ENCODE measurements at regions not wholly inside any gene's neighbourhood (a gene's known extent, or its start where the extent isn't known, plus 50 kb on each side); places are given as distances from the start of the nearest gene placed in this dataset.

GRCh38 chr6:146865756-146866379 lies 267.1 kb downstream of the ADGB start:
- peaks cover 5% of the 10 kb centered on the region for H3K27me3 Mint-ChIP-seq
- DNase-seq, result no peak
- no peaks in the 10 kb centered on the region for H3K9me3 Mint-ChIP-seq
- ChIA-PET POLR2A (no interaction called here), CTCF (interaction anchor here (1.0 kb wide), 1 partner anchor 8 kb away, joined by 3 read pairs; no protein-coding TSS in a partner anchor)
- H3K27ac Mint-ChIP-seq, result no peak overlapping the region
- H3K36me3 Mint-ChIP-seq (ENCODE audit: low read depth), result no peaks in the 10 kb centered on the region
- H3K4me1 Mint-ChIP-seq, result no peaks in the 10 kb centered on the region
- no peak overlapping the region for H3K4me3 Mint-ChIP-seq

DNA sequence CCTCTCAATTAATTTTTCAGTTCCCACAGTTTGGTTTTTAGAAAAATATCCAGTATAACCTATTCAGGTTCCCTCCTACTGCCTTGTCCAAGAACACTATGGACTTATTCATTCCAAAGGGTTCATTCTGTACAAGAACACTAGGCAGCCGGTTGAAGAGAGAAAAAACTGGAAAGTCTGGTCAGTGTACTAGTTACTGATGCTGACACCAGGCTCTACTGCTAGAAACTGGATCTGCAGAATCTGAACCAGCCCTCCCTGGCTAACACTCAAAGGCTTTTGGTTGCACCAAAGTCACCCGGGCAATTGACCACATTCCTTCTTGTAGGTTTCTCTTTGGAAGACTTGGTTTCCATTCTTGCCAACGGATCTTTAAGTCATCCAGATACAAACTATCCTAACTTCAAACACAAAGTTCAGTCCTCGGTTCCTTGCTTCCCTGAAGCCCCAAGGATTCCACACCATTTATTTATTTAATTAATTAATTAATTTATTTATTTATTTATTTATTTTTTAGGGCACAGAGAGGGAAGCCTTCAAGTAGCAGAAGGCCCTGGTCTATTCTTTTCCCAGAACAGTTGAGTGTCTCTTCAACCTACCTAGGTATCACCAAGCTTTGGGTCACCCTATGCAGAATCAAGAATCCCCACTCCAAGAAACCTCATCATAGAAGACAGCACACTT lies 268.1 kb downstream of the ADGB start:
- no peak overlapping the region for H3K4me3 Mint-ChIP-seq
- POLR2A ChIA-PET, result no interaction called here
- H3K27ac Mint-ChIP-seq, result no peak overlapping the region
- peaks cover 2% of the 10 kb centered on the region for H3K27me3 Mint-ChIP-seq
- no peak for DNase-seq
- no peaks in the 10 kb centered on the region for H3K36me3 Mint-ChIP-seq (ENCODE audit: low read depth)
- CTCF ChIA-PET, result no interaction called here
- H3K9me3 Mint-ChIP-seq, result no peaks in the 10 kb centered on the region
- H3K4me1 Mint-ChIP-seq, result no peaks in the 10 kb centered on the region

- H3K4me1 Mint-ChIP-seq, result no peaks in the 10 kb centered on the region
- no peaks in the 10 kb centered on the region for H3K36me3 Mint-ChIP-seq (ENCODE audit: low read depth)
- no peak overlapping the region for H3K4me3 Mint-ChIP-seq
- H3K9me3 Mint-ChIP-seq, result no peaks in the 10 kb centered on the region
- no peak overlapping the region for H3K27ac Mint-ChIP-seq
- POLR2A ChIA-PET, result no interaction called here
- CTCF ChIA-PET, result no interaction called here
- H3K27me3 Mint-ChIP-seq, result peaks cover 2% of the 10 kb centered on the region
- no peak for DNase-seq
Measured at GRCh38 chr6:146868671-146869209, 270.0 kb downstream of the ADGB start.

DNA sequence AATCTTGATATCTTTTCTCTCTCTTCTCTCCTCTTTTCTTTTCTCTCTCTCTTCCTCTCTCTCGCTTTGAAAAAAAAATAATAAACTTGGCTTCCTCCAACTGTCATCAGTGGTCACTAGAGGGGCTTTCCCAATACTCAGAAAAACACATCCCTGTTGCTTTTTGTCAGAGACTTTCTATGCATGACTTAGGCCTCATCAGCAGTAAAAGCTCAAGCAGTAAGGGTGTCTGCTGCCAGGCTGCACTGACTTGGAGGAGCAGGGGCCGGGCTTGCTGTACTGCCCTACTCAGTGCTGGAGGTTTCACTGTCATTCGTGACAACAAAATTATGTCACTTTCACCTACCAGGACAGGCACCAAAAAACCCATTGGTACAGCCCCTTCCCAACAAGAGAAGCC lies 272.0 kb downstream of the ADGB start:
- Mint-ChIP-seq H3K4me1 (no peaks in the 10 kb centered on the region), H3K27me3 (no peaks in the 10 kb centered on the region), H3K4me3 (no peak overlapping the region), H3K9me3 (no peaks in the 10 kb centered on the region), H3K36me3 (ENCODE audit: low read depth) (no peaks in the 10 kb centered on the region), H3K27ac (no peak overlapping the region)
- CTCF ChIA-PET, result no interaction called here
- DNase-seq, result no peak
- POLR2A ChIA-PET, result no interaction called here

DNA sequence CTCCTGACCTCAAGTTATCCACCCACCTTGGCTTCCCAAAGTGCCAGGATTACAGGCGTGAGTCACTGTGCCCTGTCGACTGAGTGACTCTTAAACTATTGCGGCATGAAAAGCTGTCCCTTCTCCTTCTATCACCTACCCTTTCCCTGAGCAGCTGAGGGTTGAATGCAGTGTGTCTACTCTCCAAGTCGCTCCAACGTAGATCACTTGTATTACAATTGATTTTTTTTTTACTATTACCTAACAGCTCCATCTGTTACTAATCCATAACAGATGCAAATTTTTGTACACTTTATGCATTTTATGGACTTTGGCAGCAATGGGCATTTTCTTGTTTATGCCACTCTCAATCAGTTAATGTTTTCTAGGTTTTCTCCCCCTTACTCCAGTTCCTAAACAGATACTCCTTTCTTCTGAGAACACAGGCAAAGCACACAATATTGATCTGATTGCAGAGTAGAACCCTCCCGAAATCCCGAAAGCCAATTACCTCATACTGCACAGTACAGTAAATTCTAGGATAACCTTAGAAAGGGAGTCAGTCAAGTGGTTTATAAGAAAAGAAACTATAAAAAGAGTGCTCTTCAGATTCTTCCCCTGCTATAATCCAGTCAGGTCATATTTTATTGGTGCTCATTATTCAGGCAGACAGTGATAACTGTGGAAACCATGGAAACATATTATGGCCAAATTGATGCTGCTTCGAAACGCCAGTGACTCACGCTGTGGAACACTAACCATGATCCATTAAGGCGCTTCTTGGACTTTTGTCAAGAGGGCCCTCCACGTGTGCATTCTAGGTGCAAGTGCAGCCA lies 273.0 kb downstream of the ADGB start:
- H3K27me3 Mint-ChIP-seq, result no peaks in the 10 kb centered on the region
- DNase-seq, result no peak
- H3K27ac Mint-ChIP-seq, result no peak overlapping the region
- H3K9me3 Mint-ChIP-seq, result no peaks in the 10 kb centered on the region
- no peak overlapping the region for H3K4me3 Mint-ChIP-seq
- CTCF ChIA-PET, result no interaction called here
- no peaks in the 10 kb centered on the region for H3K36me3 Mint-ChIP-seq (ENCODE audit: low read depth)
- POLR2A ChIA-PET, result no interaction called here
- peaks cover 7% of the 10 kb centered on the region for H3K4me1 Mint-ChIP-seq

- Mint-ChIP-seq H3K4me1 (peaks cover 8% of the 10 kb centered on the region), H3K9me3 (no peaks in the 10 kb centered on the region), H3K4me3 (no peak overlapping the region), H3K27me3 (no peaks in the 10 kb centered on the region), H3K27ac (no peak overlapping the region), H3K36me3 (ENCODE audit: low read depth) (no peaks in the 10 kb centered on the region)
- CTCF ChIA-PET, result no interaction called here
- DNase-seq, result no peak
- POLR2A ChIA-PET, result no interaction called here
Measured at GRCh38 chr6:146872426-146872785, 273.6 kb downstream of the ADGB start.

- H3K27me3 Mint-ChIP-seq, result no peaks in the 10 kb centered on the region
- no peak overlapping the region for H3K4me3 Mint-ChIP-seq
- H3K36me3 Mint-ChIP-seq (ENCODE audit: low read depth), result no peaks in the 10 kb centered on the region
- ChIA-PET CTCF (no interaction called here), POLR2A (no interaction called here)
- DNase-seq, result no peak
- H3K4me1 Mint-ChIP-seq, result peaks cover 8% of the 10 kb centered on the region
- no peak overlapping the region for H3K27ac Mint-ChIP-seq
- H3K9me3 Mint-ChIP-seq, result no peaks in the 10 kb centered on the region
Measured at GRCh38 chr6:146874278-146875018, 275.7 kb downstream of the ADGB start.

- H3K27ac Mint-ChIP-seq, result no peak overlapping the region
- POLR2A ChIA-PET, result no interaction called here
- CTCF ChIA-PET, result no interaction called here
Measured at GRCh38 chr6:146875927-146876270, 277.1 kb downstream of the ADGB start.

DNA sequence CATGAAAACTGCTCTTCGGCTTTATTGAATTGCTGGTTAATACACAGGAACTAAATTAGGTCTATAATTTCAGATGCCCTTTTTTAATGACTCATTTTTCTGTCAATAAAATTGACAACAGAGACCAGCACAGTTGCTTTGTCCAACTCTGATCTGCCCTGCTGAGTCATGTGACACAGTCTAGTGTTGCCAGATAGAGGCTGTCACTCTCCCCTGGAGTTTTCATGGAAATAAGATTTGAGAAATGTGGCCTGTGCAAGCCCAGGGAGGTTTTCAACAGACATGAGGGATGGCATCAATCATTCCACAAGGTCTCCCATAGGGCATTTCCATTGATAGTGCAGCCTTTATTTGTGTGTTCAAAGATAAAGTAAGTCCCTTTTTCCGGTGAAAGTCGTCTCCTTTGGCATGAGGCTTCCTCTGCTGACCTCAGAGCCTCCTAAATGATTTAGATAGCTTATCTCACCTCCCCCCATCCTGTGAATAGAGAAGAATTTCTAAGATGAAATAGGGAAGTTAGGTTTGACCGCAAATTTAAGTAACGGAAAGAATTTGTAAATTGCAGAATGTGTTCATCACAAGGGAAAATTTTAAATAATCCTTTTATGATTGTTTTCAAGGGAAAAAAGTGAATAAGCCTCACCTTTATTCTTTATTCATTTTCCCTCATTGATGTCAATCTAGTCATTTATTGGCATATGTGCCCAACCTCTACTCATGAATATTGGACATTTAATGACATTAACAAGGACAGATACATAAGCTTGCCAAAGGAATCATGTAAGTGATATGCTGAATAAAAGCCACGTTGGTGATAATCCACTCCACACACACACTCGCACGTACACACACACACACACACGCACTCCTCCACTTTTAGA lies 277.7 kb downstream of the ADGB start:
- Mint-ChIP-seq H3K36me3 (ENCODE audit: low read depth) (no peaks in the 10 kb centered on the region), H3K4me1 (peaks cover 8% of the 10 kb centered on the region), H3K9me3 (no peaks in the 10 kb centered on the region), H3K27ac (no peak overlapping the region), H3K27me3 (no peaks in the 10 kb centered on the region), H3K4me3 (no peak overlapping the region)
- ChIA-PET POLR2A (no interaction called here), CTCF (no interaction called here)
- DNase-seq, result no peak

More at GRCh38 chr6:146875927-146876270, 277.1 kb downstream of the ADGB start:
- no peak for DNase-seq
- Mint-ChIP-seq H3K36me3 (ENCODE audit: low read depth) (no peaks in the 10 kb centered on the region), H3K4me3 (no peak overlapping the region), H3K27me3 (no peaks in the 10 kb centered on the region), H3K9me3 (no peaks in the 10 kb centered on the region), H3K4me1 (peaks cover 8% of the 10 kb centered on the region)

GRCh38 chr6:146878168-146878951 lies 279.6 kb downstream of the ADGB start:
- Mint-ChIP-seq H3K9me3 (no peaks in the 10 kb centered on the region), H3K4me1 (peaks cover 8% of the 10 kb centered on the region), H3K4me3 (no peak overlapping the region), H3K36me3 (ENCODE audit: low read depth) (no peaks in the 10 kb centered on the region), H3K27ac (no peak overlapping the region), H3K27me3 (no peaks in the 10 kb centered on the region)
- DNase-seq, result no peak
- ChIA-PET POLR2A (no interaction called here), CTCF (no interaction called here)

GRCh38 chr6:146878952-146879340 lies 280.2 kb downstream of the ADGB start:
- DNase-seq, result no peak
- Mint-ChIP-seq H3K27ac (no peak overlapping the region), H3K4me3 (no peak overlapping the region), H3K36me3 (ENCODE audit: low read depth) (no peaks in the 10 kb centered on the region), H3K4me1 (peaks cover 8% of the 10 kb centered on the region), H3K9me3 (no peaks in the 10 kb centered on the region), H3K27me3 (no peaks in the 10 kb centered on the region)
- ChIA-PET CTCF (no interaction called here), POLR2A (no interaction called here)

DNA sequence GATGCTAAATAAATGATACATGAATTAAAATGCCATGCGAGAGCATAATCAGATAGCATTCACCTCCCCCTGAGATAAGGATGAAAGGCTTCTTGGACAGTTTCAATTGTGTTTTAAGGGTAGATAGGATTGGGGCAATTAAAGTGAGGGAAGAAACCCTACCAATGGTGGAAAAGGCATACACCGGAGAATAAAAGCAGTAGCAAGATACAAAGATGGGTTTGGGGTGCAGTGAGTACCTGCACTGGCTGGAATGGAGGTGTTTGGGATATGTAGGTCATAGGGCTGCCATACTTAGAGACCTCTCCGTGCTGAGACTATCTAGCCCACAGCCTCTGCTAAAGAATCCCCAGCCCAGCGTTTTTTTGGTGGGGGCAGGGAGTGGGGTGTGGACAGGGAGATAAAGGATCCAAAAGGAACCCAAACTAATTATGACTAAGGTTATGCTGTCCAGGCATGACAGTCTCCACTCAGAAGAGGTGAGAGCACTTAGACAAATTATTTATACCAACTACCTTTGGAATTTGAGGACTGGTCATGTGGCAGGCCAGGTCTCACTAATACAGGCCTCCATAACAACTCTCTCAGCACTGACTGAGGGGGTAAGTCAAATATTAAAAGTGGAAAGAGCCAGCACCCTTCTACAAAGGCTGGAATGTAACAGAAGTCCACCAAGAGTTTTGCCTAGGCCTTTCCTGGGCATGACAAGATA lies 280.8 kb downstream of the ADGB start:
- Mint-ChIP-seq H3K4me1 (peaks cover 8% of the 10 kb centered on the region), H3K27me3 (no peaks in the 10 kb centered on the region), H3K27ac (no peak overlapping the region), H3K36me3 (ENCODE audit: low read depth) (no peaks in the 10 kb centered on the region), H3K9me3 (no peaks in the 10 kb centered on the region), H3K4me3 (no peak overlapping the region)
- ChIA-PET POLR2A (no interaction called here), CTCF (no interaction called here)
- no peak for DNase-seq
